ENCODE measurements at regions not wholly inside any gene's neighbourhood (a gene's known extent, or its start where the extent isn't known, plus 50 kb on each side); places are given as distances from the start of the nearest gene placed in this dataset.

DNA sequence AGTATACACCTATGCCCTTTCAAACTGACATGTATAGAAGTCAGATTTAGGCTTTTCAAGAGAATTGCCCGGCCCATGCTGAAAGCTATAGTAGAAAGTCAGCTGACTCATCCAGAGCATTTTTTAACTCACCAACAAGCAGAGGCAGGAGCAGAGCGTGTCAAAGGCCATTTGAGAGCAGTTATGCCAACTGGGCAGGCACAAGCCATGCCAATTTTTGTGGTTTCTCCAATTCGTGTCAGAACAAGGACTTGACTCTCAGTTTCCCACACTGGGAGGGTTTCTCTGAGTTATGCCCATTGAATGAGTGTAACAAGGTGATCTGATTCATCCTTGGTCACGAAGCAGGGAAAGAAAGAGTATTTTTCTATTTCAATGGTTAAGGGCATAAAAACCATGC lies 403.3 kb upstream of the THBS1 start:
- no peak overlapping the region for H3K9ac ChIP-seq (ENCODE audit: low read length)
- TF ChIP-seq, protein P1, sequence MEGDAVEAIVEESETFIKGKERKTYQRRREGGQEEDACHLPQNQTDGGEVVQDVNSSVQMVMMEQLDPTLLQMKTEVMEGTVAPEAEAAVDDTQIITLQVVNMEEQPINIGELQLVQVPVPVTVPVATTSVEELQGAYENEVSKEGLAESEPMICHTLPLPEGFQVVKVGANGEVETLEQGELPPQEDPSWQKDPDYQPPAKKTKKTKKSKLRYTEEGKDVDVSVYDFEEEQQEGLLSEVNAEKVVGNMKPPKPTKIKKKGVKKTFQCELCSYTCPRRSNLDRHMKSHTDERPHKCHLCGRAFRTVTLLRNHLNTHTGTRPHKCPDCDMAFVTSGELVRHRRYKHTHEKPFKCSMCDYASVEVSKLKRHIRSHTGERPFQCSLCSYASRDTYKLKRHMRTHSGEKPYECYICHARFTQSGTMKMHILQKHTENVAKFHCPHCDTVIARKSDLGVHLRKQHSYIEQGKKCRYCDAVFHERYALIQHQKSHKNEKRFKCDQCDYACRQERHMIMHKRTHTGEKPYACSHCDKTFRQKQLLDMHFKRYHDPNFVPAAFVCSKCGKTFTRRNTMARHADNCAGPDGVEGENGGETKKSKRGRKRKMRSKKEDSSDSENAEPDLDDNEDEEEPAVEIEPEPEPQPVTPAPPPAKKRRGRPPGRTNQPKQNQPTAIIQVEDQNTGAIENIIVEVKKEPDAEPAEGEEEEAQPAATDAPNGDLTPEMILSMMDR (IDR thresholded peaks at IDR 0.05; ENCODE audit: low read length): no peak
- no peak for TF ChIP-seq EZH2 (optimal IDR thresholded peaks at IDR 0.05; ENCODE audit: low read depth, low read length)
- no peak for TF ChIP-seq EZH2phosphoT487 (IDR thresholded peaks at IDR 0.05; ENCODE audit: low read length)
- no peaks in the 10 kb centered on the region for H3K27me3 ChIP-seq (replicated peaks; ENCODE audit: insufficient read depth, low read length)
- H3K4me3 ChIP-seq (ENCODE audit: low read length): no peak overlapping the region
- no peak overlapping the region for H3K4me2 ChIP-seq (ENCODE audit: low read depth, low read length)
- H3F3A ChIP-seq (ENCODE audit: insufficient read depth, low read length): peaks cover 1% of the 10 kb centered on the region
- H3K4me1 ChIP-seq (ENCODE audit: low read length): peaks cover 7% of the 10 kb centered on the region
- H3K9me3 ChIP-seq (replicated peaks; ENCODE audit: insufficient read depth, low read length): no peaks in the 10 kb centered on the region
- no peak for DNase-seq
- no peaks in the 10 kb centered on the region for H3K9me2 ChIP-seq (replicated peaks; ENCODE audit: insufficient read depth, low read length)
- no peak overlapping the region for H3K27ac ChIP-seq (ENCODE audit: low read length)
- no peaks in the 10 kb centered on the region for H3K79me2 ChIP-seq (ENCODE audit: low read length)
- H3K36me3 ChIP-seq (replicated peaks; ENCODE audit: insufficient read depth, low read length): no peaks in the 10 kb centered on the region
- H2AFZ ChIP-seq (ENCODE audit: low read length): no peak overlapping the region
- no peaks in the 10 kb centered on the region for H4K20me1 ChIP-seq (ENCODE audit: insufficient read depth, low read length)

DNA sequence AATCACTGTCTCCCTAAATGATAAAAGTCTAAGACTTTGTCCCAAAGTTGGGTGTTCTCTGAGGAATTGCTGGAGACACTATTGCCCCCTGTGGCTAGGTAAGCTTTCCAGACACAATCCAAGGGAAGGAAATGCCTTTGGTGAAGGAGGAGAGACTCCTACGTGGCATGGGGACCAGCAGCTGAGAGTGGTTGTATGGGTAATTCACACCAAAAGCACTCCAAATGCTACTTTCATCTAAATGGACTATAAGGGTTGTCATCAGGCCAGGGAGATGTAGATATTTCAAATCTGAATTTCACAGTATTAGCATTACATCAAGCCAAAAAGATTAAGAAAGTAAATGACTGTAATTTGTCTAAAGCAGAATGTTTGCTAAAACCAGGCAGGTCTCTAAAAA lies 400.8 kb upstream of the THBS1 start:
- no peaks in the 10 kb centered on the region for H3K9me3 ChIP-seq (replicated peaks; ENCODE audit: insufficient read depth, low read length)
- H3K4me3 ChIP-seq (ENCODE audit: low read length): no peak overlapping the region
- no peak for DNase-seq
- H3K36me3 ChIP-seq (replicated peaks; ENCODE audit: insufficient read depth, low read length): no peaks in the 10 kb centered on the region
- no peaks in the 10 kb centered on the region for H4K20me1 ChIP-seq (ENCODE audit: insufficient read depth, low read length)
- no peaks in the 10 kb centered on the region for H3K79me2 ChIP-seq (ENCODE audit: low read length)
- H3K9ac ChIP-seq (ENCODE audit: low read length): no peak overlapping the region
- no peak overlapping the region for H3K27ac ChIP-seq (ENCODE audit: low read length)
- H3K4me2 ChIP-seq (ENCODE audit: low read depth, low read length): no peak overlapping the region
- no peaks in the 10 kb centered on the region for H3F3A ChIP-seq (ENCODE audit: insufficient read depth, low read length)
- H2AFZ ChIP-seq (ENCODE audit: low read length): no peak overlapping the region
- H3K9me2 ChIP-seq (replicated peaks; ENCODE audit: insufficient read depth, low read length): no peaks in the 10 kb centered on the region
- TF ChIP-seq EZH2 (optimal IDR thresholded peaks at IDR 0.05; ENCODE audit: low read depth, low read length) (no peak), EZH2phosphoT487 (IDR thresholded peaks at IDR 0.05; ENCODE audit: low read length) (no peak)
- TF ChIP-seq, protein P1 (IDR thresholded peaks at IDR 0.05; ENCODE audit: low read length): no peak
- no peaks in the 10 kb centered on the region for H3K4me1 ChIP-seq (ENCODE audit: low read length)
- H3K27me3 ChIP-seq (replicated peaks; ENCODE audit: insufficient read depth, low read length): no peaks in the 10 kb centered on the region

DNA sequence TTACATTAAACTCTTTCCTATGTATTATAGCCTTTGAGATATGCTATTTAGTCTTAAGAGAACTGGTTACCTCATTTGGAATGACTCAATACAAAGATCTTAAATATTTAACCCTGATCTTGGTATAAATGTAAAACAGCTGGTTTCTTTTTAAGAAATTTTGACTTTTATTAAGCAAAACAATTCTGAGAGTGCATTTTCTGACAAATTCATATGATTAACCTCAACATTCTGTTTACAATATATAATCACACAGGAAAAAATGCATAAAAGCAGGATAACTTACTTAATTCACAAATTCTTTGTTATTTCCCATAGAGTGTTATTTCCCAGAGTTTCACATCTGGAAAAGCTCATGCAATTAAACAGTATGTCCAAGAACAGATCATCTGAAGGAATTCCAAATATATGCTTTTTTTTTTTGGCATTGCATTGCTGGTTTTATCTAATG lies 400.4 kb upstream of the THBS1 start:
- H3K79me2 ChIP-seq (ENCODE audit: low read length): no peaks in the 10 kb centered on the region

More for the DNA sequence above, 400.4 kb upstream of the THBS1 start:
- Histone ChIP-seq H3K9ac (ENCODE audit: low read length) (no peak overlapping the region), H3K9me3 (replicated peaks; ENCODE audit: insufficient read depth, low read length) (no peaks in the 10 kb centered on the region), H3F3A (ENCODE audit: insufficient read depth, low read length) (no peaks in the 10 kb centered on the region), H3K27me3 (replicated peaks; ENCODE audit: insufficient read depth, low read length) (no peaks in the 10 kb centered on the region), H3K4me1 (ENCODE audit: low read length) (no peaks in the 10 kb centered on the region), H3K9me2 (replicated peaks; ENCODE audit: insufficient read depth, low read length) (no peaks in the 10 kb centered on the region), H3K36me3 (replicated peaks; ENCODE audit: insufficient read depth, low read length) (no peaks in the 10 kb centered on the region), H3K27ac (ENCODE audit: low read length) (no peak overlapping the region), H2AFZ (ENCODE audit: low read length) (no peak overlapping the region), H3K4me2 (ENCODE audit: low read depth, low read length) (no peak overlapping the region), H3K4me3 (ENCODE audit: low read length) (no peak overlapping the region), H4K20me1 (ENCODE audit: insufficient read depth, low read length) (no peaks in the 10 kb centered on the region)
- DNase-seq: no peak
- TF ChIP-seq EZH2 (optimal IDR thresholded peaks at IDR 0.05; ENCODE audit: low read depth, low read length): no peak
- TF ChIP-seq, protein P1 (IDR thresholded peaks at IDR 0.05; ENCODE audit: low read length): no peak
- TF ChIP-seq EZH2phosphoT487 (IDR thresholded peaks at IDR 0.05; ENCODE audit: low read length): no peak

Data from MM.1S (cell line).